Neural progenitor cell (in vitro differentiated cells): ENCODE measurements at regions not wholly inside any gene's neighbourhood (a gene's known extent, or its start where the extent isn't known, plus 50 kb on each side); places are given as distances from the start of the nearest gene placed in this dataset.

Experiments used
- CTCF ChIP-seq: fragments of 200-600 bp; sonication (generic); IDR thresholded peaks from 2 replicates; pipeline ENCODE4 v1.5.1; 2017; ENCODE audit warnings: antibody characterized with exemption, mild to moderate bottlenecking
- EZH2 ChIP-seq: fragments of 200-600 bp; sonication (generic); IDR thresholded peaks from 2 replicates; pipeline ENCODE4 v1.6.1; 2017; ENCODE audit warnings: antibody characterized with exemption, mild to moderate bottlenecking, moderate library complexity
- EZH2phosphoT487 ChIP-seq: fragments of 200-600 bp; sonication (generic); IDR thresholded peaks from 2 replicates; pipeline ENCODE4 v1.6.1; 2017; ENCODE audit warnings: antibody characterized with exemption

- TF ChIP-seq CTCF (no peak), EZH2 (no peak), EZH2phosphoT487 (no peak)
These were observed 65.4 kb downstream of the MAF start for GRCh38 chr16:79535130-79535529.
